ENCODE measurements at regions not wholly inside any gene's neighbourhood (a gene's known extent, or its start where the extent isn't known, plus 50 kb on each side); places are given as distances from the start of the nearest gene placed in this dataset.
"Not testable (repeated sequence)": the region's sequence is repeated elsewhere in the genome, so short reads cannot be mapped to it uniquely, and the experiment has no call there.

DNA sequence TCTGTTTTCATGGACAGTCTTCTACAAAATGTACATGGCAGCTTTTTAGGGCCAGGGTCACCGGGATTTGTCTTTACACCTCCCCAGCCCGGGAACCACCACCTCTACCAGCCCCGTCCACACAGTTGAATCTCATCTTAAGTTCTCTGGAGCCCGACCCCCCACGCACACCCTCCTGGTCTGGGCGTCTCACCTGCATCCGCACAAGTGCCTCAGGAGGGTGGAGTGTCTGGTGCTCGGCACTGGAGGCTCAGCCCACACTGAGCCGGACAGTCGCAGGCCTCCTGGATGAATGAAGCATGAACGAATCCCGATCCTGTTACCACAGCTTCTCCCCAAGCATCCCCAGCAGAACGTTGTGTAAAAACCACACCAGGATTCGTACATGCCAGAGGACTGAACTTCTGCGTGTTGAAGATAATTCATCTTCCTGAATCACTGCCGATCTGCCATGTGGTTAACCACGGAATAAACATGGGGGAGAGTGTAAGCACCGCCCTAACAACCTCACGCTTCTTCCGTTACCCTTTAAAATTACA lies 162.0 kb downstream of the RTP5 start:
- DNase-seq, result no peak

DNA sequence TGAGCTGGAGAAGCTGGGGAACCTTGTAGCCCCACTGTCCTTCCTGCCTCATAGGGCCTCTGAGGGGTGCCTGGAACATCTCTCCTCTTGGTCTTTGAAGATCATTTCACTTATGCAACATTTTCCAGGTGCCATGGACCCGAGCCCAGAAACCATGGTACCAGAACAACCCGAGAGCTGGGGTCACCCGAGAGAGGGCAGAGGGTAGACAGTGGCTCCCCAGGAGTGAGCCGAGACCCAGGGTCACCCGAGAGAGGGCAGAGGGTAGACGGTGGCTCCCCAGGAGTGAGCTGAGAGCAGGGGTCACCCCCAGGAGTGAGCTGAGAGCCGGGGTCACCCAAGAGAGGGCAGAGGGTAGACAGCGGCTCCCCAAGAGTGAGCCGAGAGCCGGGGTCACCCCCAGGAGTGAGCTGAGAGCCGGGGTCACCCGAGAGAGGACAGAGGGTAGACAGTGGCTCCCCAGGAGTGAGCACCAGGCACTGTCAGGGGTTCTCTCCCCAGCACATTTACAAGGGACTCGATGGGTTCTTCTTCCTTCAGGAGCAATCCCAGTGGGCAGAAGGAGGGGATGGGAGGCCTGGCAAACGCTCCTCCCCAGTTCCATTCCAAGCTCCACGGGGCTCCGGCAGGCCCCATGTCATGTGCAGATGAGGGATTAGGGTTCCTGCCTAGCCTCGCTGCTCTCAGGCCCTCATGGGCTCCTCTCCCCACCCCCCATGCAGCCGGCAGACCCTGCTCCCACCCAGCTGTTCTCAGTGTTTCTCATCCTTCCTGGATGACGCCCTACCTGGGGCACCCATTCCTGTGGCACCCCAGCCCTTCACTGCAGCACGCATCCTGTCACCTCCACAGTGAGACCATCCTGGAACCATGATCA lies 163.5 kb downstream of the RTP5 start:
- no peak for DNase-seq

DNA sequence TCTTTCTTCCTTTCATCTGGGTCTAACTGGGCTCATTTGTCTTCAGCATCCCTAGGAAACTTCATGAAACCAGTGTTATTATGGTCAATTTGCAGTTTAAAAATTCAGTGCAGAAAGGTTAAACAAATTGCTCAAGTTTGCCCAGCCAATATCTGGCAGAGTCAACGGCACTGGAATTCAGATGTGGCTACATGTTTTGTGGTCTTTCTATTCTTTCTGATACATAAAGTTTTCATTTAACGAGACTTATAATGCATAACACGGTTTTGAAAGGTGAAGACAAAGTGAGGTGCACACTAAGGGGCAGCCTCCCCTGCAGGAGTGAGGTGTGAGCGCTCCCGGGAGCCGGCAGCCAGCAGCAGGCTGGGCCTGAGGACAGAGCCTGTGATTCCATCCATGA lies 164.6 kb downstream of the RTP5 start:
- no peak for DNase-seq

DNA sequence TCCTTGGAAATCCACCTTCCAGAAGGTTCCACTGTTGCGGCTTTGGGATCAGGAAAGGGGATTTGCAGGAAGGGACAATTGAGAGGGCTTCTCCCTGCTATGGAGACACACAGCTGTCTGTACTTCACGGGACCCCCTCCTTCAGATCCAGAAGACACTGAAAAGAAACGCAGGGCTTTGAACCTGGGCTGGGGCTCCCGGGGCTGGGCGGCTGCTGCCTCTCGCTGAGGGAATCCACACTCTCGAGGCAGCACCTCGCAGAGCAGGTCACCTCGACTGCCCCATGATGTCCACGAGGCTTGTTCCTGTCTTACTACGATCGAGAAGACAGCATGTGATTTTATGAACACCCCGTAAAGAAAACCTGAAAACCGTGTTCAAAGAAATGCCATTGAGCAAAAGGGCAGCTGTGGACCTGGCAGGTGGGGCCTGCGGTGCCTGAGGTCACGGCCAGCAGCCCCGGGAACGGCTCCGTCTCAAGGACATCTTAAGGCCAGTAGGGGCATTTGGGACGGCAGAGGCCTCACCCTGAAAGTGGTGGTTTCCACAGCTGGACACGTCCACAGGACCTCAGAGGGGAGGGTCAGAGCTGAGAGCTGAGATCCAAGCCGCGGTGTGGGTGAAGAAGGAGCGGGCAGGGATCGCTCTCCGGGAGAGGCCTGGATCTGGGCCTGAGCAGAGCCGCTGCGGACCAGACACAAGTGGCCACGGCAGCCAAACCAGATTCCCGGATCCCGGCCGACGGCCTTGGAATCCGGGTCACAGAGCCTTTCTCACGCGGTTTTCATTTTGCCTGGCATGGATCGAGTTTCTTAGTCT lies 165.7 kb downstream of the RTP5 start:
- DNase-seq, result no peak

DNA sequence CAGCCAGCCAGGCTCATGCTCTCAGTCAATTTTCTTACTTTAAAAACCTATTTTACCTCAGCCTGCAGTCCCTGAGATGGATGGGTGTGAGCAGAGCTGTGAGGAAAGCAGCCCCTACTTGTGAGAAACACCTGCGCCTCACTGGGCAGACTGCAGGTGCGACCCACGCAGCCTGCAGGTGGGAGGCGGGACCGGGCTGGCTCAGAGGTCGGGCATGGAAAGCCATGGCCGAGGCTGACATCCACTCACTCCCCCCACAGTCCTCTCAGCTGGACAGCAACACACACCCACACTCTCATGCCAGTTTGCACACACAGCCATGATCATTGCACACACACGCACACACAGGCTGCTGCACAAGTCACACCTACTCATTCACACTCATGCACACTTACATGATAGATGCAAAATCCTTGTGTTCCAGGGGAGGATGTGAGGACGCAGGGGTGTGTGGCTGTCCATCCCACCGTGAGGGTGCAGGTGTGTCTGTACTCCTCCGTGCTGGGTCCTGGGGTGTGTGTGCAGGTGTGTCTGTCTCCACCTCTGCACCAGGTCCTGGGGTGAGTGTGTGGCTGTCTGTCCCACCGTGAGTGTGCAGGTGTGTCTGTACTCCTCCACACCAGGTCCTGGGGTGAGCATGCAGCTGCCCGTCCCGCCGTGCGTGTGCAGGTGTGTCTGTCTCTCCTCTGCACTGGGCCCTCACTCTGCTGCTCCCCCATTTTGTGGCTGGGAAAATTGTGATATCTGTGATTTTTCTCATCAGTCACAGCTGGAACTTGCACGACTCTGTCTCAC lies 166.5 kb downstream of the RTP5 start:
- DNase-seq, result no peak

DNA sequence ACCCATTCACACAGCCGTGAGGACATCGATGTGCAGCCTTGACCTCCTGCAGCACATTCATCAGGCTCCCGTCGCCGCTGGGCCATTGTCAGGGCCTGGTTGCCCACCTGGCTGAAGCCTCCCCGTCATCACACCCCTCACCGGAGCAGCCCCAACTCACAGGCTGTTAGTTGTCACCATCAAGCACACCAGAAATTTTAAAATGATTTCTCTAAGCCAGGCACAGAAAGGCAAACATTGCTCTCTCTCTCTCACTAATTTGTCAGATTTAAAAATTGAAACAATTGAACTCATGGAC lies 167.1 kb downstream of the RTP5 start:
- DNase-seq, result no peak

DNA sequence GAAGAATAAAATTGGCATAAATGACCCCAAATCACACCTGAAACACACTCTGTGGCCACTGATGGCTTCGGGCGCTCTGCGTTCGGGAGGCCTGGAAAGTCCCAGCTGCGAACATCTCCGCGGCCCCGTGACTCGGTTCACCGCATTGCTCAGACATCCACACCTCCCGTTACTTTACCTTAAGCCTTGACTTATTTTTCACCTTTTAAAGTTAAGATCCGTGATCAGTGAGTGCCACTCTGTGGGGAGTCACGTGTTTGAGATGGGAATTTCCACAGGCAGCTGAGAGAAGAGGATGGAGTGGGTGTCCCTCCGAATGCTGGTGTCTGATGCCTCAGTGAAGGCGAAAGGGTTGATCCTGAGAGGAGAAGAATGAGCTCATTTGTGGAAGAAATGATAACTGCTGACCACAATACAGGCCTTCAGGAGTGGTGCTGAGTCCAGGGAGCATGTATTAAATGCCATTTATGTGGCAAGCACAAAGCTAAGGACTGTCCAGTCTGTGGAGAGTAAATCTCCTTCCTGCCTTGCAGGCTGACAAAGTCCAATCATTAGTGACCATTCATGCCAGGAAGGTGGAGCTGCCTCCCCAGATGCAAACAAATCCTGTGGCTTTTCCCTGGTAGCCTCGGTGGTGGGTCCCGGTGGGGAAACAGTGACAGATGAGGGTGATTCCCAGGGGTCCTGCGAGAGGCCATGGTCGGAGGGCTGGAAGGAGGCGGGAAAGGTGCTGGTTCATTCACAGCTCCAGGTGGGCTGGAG lies 168.8 kb downstream of the RTP5 start:
- no peak for DNase-seq

DNA sequence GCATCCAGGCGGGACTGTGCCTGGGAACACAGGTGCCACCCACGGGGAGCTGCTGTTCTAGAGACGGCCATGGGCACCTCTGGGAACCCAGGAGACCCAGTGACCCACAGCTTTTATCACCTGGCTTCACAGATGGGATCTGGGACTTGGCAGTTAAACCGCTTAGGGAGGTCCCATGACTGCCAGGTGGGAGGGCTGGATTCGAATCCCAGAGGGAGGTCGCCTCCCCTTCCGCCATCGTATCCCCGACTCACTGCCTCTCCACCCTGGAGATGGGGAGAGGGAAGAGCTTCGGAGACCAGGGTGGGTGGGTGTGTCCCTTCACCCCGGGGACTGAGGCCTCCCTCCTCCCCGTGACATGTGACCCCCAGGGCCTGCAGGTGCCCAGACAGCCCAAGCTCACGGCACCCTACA lies 169.4 kb downstream of the RTP5 start:
- no peak for DNase-seq

DNA sequence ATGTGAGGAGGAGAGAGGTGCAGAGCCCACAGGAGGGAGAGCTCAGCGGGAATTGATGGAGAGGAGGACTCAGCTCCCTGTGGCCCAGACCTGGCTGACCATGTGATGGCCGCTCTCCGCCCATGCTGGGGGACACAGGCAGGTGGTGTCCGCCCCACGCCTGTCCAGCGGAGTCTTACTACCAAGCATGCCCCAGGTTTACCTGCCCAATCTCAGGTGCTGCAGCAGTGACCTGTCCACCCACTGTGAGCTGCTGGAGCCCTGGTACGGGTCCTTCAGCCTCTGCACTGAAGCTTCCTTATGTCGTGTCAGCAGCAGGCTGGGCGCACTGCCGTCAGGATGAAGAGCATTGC lies 170.8 kb downstream of the RTP5 start:
- DNase-seq, result no peak

DNA sequence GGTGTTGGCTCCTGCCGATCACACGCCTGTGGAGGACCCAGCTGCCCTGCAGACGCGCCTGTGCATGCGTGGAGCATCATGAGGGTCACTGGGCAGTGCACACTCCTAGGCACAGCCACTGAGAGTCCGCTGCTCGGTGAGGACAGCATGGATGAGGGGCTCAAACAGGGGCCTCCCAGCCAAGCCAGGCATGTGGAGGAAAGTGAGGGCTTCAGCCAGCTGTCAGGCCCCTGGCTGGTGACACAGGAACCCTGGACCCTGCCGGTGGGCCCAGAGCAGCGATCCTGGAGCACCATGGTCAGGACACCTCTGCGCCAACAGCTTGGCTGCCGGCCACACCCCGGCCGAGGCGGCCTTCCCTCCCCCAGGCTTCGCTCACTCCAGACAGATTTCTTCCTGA lies 171.2 kb downstream of the RTP5 start:
- no peak for DNase-seq

DNA sequence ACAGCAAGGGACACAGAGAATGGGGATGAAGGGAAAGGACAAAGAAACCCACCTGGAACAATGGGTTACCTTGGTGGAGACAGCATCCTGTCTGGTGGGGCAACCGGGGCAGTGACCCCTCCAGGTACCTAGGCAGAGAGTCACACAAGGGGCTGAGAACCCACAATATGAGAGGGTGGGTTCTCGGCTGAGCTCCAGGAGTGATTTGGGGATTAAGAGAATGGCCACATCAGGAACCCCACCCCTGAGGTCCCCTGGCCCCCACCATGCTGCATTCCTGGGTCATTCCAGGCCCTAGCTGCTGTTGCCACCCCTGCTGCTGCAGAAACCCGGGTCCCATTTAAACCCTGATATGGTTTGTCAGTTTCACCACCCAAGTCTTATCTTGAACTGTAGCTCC lies 172.3 kb downstream of the RTP5 start:
- DNase-seq, result no peak

DNA sequence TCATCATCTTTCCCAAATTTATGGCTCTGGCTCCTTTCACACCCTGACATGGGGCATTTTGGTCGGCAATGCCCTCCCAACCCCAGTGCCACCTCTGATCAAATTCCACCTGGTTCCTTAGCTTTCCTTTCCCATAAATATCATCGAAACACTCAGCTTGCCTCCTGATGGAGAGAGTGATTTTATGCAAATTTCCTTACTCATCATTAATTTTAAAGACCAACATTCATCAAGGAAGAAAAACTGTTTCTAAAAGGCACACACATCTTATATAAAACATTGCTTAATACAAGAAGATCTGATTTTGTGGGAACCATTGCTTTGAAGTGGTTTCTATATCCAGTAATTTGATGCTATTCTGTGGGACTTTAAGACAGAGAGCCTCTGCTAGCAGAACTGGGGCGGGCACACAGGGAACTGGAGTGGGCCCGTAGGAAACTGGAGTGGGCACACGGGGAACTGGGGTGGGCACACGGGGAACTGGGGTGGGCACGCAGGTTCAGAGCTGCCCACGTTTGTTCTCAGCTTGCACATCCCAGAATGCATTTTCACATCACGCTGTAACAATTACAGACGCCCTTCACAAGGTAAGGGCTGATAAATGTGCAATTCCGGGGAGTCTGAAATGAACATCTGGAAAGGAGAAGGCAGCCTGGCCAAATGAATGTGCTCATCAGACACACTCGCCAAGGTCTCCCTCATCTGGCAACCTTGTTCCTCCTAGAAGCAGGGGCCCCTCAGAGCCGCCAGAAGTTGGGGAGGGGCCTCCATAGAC lies 174.2 kb downstream of the RTP5 start:
- DNase-seq, result no peak

DNA sequence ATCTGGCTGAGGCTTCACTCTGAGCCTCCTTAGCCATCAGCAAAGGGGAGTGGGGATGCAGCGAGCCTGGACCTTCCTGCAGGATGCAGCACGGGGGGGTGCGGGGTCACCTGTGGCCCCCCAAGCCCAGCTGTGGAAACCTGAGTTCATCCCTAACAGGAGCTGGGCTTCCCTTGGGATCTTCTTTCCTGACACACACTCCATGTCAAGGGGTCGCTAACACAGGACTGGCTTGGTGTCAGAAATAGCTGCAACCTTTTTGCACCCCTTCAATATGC lies 174.7 kb downstream of the RTP5 start:
- no peak for DNase-seq

DNA sequence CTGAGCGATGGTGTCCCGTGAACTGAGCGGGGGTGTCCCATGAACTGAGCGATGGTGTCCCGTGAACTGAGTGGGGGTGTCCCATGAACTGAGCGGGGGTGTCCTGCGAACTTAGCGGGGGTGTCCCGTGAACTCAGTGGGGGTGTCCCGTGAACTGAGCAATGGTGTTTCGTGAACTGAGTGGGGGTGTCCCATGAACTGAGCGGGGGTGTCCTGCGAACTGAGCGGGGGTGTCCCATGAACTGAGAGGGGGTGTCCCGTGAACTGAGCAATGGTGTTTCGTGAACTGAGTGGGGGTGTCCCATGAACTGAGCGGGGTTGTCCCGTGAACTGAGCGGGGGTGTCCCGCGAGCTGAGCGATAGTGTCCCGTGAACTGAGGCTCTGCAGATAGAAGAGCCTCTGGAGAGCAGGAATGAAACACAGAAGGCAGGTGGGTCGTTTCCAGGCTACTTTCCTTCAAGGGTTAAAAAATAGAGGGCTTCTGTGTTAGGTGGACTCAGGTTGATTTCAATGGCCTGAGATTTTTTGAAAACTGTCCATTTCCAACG lies 176.1 kb downstream of the RTP5 start:
- DNase-seq, result not testable (repeated sequence)

DNA sequence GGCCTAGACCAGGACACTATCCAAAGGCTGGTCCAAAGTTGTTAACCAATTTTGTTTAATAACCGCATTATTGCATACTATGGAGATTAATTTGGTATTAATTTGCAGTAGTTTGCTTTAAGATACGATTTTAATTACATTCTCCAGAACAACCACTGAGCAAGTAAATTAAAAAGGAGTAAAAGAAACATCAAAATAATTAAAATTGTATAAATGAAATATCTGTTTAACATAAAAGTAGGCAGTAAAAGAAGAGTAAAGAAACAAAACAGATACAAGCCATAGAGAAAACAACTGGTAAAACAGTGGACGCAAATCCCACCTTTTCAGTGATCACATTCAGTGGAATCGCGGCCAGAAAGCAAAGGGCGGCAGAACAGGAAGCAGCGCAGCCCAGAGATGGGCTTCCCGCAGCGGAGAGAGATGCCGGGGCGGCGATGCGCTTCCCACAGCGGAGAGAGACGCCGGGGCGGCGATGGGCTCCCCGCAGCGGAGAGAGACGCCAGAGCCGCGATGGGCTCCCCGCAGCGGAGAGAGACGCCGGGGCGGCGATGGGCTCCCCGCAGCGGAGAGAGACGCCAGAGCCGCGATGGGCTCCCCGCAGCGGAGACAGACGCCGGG lies 176.8 kb downstream of the RTP5 start:
- DNase-seq, result no peak

DNA sequence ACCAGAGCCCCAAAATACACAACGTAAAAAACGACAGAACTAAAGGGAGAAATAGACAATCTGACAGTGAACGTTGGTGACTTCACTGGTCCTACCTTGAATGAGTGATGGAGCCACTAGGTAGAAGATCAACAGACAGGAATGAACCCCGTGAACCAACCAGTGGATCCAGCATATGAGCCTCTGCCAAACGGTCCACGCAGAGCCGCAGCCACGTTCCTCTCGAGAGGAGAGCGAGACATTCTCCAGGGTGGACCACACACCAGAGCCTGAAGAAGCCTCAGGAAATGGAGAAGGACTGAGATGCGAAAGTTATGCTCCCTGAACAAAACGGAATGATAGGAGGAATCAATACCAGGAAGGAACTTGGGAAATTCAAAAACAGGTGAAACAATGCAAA lies 178.4 kb downstream of the RTP5 start:
- DNase-seq, result no peak

DNA sequence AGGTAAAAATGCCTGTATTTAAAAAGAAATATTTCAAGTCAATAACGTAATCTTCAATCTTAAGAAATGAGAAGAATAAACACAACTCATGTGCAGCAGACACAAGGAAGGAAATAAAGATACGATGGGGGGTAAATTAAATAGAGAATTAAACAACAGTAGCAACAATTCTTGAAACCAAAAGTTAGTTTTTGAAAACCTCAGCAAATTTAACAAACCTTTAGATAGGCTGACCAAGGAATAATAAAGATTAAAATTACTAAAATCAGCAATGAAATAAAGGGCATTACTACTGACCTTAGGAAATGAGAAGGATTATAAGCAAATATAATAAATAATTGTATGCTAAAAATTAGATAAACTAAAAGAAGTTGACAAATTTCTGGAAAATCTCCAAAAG lies 178.9 kb downstream of the RTP5 start:
- no peak for DNase-seq

DNA sequence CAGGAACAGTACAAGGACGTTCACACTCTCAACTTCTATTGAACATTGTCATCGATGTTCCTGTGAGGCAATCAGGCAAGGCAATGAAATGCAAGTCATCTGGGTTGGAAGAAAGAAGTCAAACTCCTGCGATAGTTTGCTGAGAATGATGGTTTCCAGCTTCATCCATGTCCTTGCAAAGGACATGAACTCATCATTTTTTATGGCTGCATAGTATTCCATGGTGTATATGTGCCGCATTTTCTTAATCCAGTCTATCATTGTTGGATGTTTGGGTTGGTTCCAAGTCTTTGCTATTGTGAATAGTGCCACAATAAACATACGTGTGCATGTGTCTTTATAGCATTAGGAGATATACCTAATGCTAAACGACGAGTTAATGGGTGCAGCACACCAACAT lies 180.0 kb downstream of the RTP5 start:
- not testable (repeated sequence) for DNase-seq

DNA sequence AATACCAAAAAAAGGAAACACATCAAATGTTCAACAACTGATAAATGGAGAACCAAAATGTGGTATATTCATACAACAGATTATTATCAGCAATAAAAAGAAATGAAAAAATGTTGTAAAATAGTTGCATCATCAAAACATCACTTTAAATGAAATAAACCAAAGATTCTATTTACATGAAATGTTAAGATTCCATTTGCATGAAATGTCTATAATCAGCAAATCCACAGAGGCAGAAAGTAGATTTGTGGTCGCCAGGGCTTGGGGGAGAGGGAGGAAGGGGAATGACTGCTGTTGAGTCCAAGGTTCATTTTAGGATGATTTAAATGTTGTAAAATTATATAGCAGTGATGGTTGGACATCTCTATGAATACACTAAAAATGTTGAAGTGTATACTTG lies 181.9 kb downstream of the RTP5 start:
- DNase-seq, result no peak

DNA sequence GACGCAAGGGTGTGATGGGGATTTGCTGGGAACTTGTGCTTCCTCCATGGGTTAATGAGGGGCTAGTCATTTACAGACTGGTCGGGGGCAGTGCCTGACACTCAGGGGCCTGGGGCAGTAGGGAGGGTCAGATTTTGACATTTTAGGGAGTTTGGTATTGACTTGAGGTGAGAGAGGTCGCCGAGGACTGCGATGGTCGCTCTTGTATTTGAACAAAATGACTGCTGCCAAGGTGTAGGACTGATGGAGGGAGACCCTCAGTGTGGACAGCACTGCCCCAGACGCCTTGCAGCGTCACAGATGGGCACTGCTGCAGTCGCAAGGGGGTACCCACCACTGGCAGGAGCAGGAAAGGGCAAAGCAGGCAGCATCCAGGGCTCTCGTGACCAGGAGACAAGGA lies 182.9 kb downstream of the RTP5 start:
- DNase-seq, result no peak

DNA sequence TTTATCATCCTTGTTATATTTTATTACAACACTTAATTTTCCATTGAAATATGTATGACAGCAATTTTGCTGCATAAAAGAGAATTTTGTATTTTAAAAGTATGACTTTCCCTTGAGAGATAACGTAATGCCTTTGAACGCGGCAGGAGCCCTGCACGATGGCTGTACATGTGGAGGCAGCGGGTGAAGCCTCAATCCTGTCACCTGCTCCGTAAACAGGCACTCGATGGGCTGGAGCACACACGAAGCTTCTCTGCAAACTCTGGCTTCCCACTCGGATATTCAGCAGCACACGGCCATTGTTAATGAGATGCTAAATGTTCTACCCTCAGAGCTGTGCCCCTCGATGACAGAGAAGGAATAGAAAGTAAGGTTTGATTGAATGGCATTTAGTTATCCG lies 184.4 kb downstream of the RTP5 start:
- DNase-seq, result no peak

Data from midbrain (tissue), 1 donor.